Erythroblast (primary cell): ENCODE measurements at regions not wholly inside any gene's neighbourhood (a gene's known extent, or its start where the extent isn't known, plus 50 kb on each side); places are given as distances from the start of the nearest gene placed in this dataset.

Experiments used
- GATA1 ChIP-seq: IDR thresholded peaks from 2 replicates; pipeline ENCODE4 v1.6.1; 2011; ENCODE audit warnings: low read depth, mild to moderate bottlenecking, control low read depth, low read length, moderate library complexity
- POLR2A ChIP-seq: IDR thresholded peaks from 2 replicates; pipeline ENCODE4 v1.6.1; 2011; ENCODE audit warnings: mild to moderate bottlenecking, low read length

DNA sequence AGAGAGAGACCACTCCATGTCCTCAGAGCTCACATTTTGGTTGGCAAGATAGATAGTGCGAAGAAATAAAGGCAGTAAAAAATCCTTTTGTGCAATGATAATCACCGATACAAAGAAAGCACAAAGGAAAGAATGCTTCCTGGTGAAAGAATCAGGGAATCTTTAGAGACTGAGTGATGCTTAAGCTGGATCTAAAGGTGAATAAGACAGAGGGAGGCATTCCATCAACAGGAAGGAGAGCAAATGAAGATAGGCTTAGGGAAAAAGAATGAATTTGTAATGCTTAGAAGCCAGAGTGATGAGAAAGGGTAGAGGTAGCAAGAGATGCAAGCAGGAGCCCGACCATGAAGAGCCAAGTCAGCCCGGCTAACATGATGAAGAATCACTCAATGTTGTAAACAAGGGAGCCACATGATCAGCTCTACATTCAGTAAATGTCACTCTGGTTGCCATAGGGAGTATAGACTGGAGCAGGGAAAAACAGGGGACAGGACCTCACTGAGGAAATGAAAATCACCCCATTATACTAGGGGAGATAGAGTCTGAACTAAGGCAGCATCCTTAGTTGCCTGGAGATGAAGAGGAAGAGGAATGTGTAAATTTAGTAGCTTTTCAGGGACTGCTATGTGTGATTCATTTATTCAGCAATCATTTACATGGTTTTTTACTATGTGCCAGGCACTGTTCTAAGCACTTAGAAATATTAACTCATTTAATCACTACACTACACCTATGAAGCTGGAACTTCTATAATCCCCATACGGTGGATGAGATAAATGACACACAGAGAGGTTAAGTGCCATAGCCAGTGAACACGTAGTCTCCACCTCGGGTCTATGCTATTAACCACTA, 402.6 kb upstream of the NFIA start:
- TF ChIP-seq POLR2A (no peak), GATA1 (no peak)
